ENCODE measurements at regions not wholly inside any gene's neighbourhood (a gene's known extent, or its start where the extent isn't known, plus 50 kb on each side); places are given as distances from the start of the nearest gene placed in this dataset.

DNA sequence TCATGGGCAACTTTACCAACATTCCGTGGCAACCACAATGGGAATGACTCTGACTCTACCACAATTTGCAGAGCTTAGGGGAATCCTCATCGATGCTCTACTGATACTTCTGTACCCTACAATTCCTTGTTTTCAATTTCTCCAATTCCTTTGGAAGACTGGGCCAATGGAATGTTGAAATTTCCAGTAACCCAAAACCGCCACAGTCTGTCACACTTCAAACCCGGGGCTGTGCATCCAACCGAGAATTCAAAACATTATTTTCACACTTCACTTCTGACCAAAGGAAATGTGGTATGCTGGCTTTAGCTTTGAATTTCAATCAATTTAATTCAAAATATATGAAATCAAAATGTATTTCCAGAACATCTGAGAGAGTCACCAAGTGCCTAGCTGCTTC lies 951.4 kb downstream of the VRK1 start:
- TF ChIP-seq POLR2A (IDR thresholded peaks at IDR 0.05; ENCODE audit: extremely low read depth, insufficient read length), result no peak
- TF ChIP-seq, protein P1, sequence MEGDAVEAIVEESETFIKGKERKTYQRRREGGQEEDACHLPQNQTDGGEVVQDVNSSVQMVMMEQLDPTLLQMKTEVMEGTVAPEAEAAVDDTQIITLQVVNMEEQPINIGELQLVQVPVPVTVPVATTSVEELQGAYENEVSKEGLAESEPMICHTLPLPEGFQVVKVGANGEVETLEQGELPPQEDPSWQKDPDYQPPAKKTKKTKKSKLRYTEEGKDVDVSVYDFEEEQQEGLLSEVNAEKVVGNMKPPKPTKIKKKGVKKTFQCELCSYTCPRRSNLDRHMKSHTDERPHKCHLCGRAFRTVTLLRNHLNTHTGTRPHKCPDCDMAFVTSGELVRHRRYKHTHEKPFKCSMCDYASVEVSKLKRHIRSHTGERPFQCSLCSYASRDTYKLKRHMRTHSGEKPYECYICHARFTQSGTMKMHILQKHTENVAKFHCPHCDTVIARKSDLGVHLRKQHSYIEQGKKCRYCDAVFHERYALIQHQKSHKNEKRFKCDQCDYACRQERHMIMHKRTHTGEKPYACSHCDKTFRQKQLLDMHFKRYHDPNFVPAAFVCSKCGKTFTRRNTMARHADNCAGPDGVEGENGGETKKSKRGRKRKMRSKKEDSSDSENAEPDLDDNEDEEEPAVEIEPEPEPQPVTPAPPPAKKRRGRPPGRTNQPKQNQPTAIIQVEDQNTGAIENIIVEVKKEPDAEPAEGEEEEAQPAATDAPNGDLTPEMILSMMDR (IDR thresholded peaks at IDR 0.05; ENCODE audit: low read depth, low read length), result no peak
- TF ChIP-seq, protein P2, sequence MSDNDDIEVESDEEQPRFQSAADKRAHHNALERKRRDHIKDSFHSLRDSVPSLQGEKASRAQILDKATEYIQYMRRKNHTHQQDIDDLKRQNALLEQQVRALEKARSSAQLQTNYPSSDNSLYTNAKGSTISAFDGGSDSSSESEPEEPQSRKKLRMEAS (IDR thresholded peaks at IDR 0.05; ENCODE audit: low read depth, low read length), result no peak

All from NB4 (cell line).